MCF 10A (cell line): ENCODE measurements at regions not wholly inside any gene's neighbourhood (a gene's known extent, or its start where the extent isn't known, plus 50 kb on each side); places are given as distances from the start of the nearest gene placed in this dataset.

Source experiments
- BruUV-seq: library from RNA; stranded (reverse); fragments of 400-500 nt; replicated peaks from 2 replicates; lab custom pipeline; 2021; lab: Mats Ljungman, UMichigan
- CTCF ChIA-PET: fragments of 300-600 bp; sonication (Branson Sonifier 250); formaldehyde crosslinking; extraction: SDS; loops from one replicate; lab custom pipeline; 2021; ENCODE audit warnings: antibody characterized with exemption, inconsistent platforms; lab: Yijun Ruan, JAX
- POLR2A ChIA-PET: fragments of 300-600, 350-650 bp; sonication (Branson Sonifier 250); formaldehyde crosslinking; extraction: SDS; loops from one replicate; lab custom pipeline; 2020; ENCODE audit warnings: antibody characterized with exemption, inconsistent platforms; lab: Yijun Ruan, JAX
- DNase-seq: peaks from one replicate; pipeline ENCODE4 v3.0.0-alpha.2; 2018; ENCODE audit not compliant: unreplicated experiment
- H3K27ac Mint-ChIP-seq: one replicate; pipeline ENCODE4 v1.8.0; 2022; ENCODE audit warnings: mild to moderate bottlenecking, low read depth, mixed read lengths; ENCODE audit not compliant: unreplicated experiment
- H3K27me3 Mint-ChIP-seq: one replicate; pipeline ENCODE4 v1.8.0; 2022; ENCODE audit warnings: mixed read lengths; ENCODE audit not compliant: insufficient read depth, unreplicated experiment
- H3K36me3 Mint-ChIP-seq: one replicate; pipeline ENCODE4 v1.8.0; 2022; ENCODE audit warnings: mild to moderate bottlenecking, moderate library complexity, mixed read lengths; ENCODE audit not compliant: insufficient read depth, unreplicated experiment
- H3K4me1 Mint-ChIP-seq: one replicate; pipeline ENCODE4 v1.8.0; 2022; ENCODE audit warnings: mixed read lengths; ENCODE audit not compliant: insufficient read depth, unreplicated experiment
- H3K4me3 Mint-ChIP-seq: one replicate; pipeline ENCODE4 v1.8.0; 2022; ENCODE audit warnings: mild to moderate bottlenecking, moderate library complexity, mixed read lengths; ENCODE audit not compliant: unreplicated experiment
- H3K9me3 Mint-ChIP-seq: one replicate; pipeline ENCODE4 v1.8.0; 2022; ENCODE audit warnings: mixed read lengths; ENCODE audit not compliant: unreplicated experiment
- CTCF ChIP-seq: fragments of 200-600 bp; IDR thresholded peaks from one replicate; pipeline ENCODE4 v1.8.0; 2022; ENCODE audit warnings: antibody characterized with exemption, mild to moderate bottlenecking; ENCODE audit not compliant: unreplicated experiment
- intact Hi-C: fragments of 100-400 bp; cut with micrococcal nuclease; formaldehyde crosslinking; loops from 2 replicates; pipeline ENCODE4 v1.14.1; 2022

- Mint-ChIP-seq H3K4me1 (no peaks in the 10 kb centered on the region), H3K36me3 (no peaks in the 10 kb centered on the region), H3K27ac (peak overlapping the region; percentile 63), H3K27me3 (no peaks in the 10 kb centered on the region), H3K9me3 (no peaks in the 10 kb centered on the region), H3K4me3 (no peak overlapping the region)
- TF ChIP-seq CTCF = no peak
- BruUV-seq = no TSS peak
- intact Hi-C loops = no loop called here
- POLR2A ChIA-PET = no interaction called here
- CTCF ChIA-PET = no interaction called here
- DNase-seq = peak; percentile 56
Observed at GRCh38 chrX:28135378-28136047, 154.3 kb upstream of the DCAF8L1 start.

- intact Hi-C loops = no loop called here
- H3K9me3 Mint-ChIP-seq = no peaks in the 10 kb centered on the region
- no peak for TF ChIP-seq CTCF
- CTCF ChIA-PET = no interaction called here
- BruUV-seq = no TSS peak
- no peaks in the 10 kb centered on the region for H3K36me3 Mint-ChIP-seq
- no peak overlapping the region for H3K4me3 Mint-ChIP-seq
- no peak for DNase-seq
- no peak overlapping the region for H3K27ac Mint-ChIP-seq
- H3K4me1 Mint-ChIP-seq = no peaks in the 10 kb centered on the region
- no peaks in the 10 kb centered on the region for H3K27me3 Mint-ChIP-seq
- POLR2A ChIA-PET = no interaction called here
Observed at GRCh38 chrX:28133763-28134162, 152.5 kb upstream of the DCAF8L1 start.

GRCh38 chrX:28127662-28128061 is 146.4 kb upstream of the DCAF8L1 start:
- H3K4me3 Mint-ChIP-seq = no peak overlapping the region
- H3K36me3 Mint-ChIP-seq = peaks cover 4% of the 10 kb centered on the region
- no peak for DNase-seq
- no peak overlapping the region for H3K27ac Mint-ChIP-seq
- no peaks in the 10 kb centered on the region for H3K9me3 Mint-ChIP-seq
- H3K4me1 Mint-ChIP-seq = no peaks in the 10 kb centered on the region
- CTCF ChIA-PET = no interaction called here
- BruUV-seq = no TSS peak
- intact Hi-C loops = no loop called here
- H3K27me3 Mint-ChIP-seq = no peaks in the 10 kb centered on the region
- TF ChIP-seq CTCF = no peak
- POLR2A ChIA-PET = no interaction called here

- POLR2A ChIA-PET = no interaction called here
- no peaks in the 10 kb centered on the region for H3K4me1 Mint-ChIP-seq
- H3K27me3 Mint-ChIP-seq = no peaks in the 10 kb centered on the region
- CTCF ChIA-PET = no interaction called here
- H3K36me3 Mint-ChIP-seq = peaks cover 5% of the 10 kb centered on the region
- no peak for DNase-seq
- no peak overlapping the region for H3K4me3 Mint-ChIP-seq
- no TSS peak for BruUV-seq
- intact Hi-C loops = no loop called here
- no peak overlapping the region for H3K27ac Mint-ChIP-seq
- H3K9me3 Mint-ChIP-seq = no peaks in the 10 kb centered on the region
- TF ChIP-seq CTCF = no peak
Observed at GRCh38 chrX:28126886-28127285, 145.6 kb upstream of the DCAF8L1 start.
